ENCODE measurements at regions not wholly inside any gene's neighbourhood (a gene's known extent, or its start where the extent isn't known, plus 50 kb on each side); places are given as distances from the start of the nearest gene placed in this dataset.

DNA sequence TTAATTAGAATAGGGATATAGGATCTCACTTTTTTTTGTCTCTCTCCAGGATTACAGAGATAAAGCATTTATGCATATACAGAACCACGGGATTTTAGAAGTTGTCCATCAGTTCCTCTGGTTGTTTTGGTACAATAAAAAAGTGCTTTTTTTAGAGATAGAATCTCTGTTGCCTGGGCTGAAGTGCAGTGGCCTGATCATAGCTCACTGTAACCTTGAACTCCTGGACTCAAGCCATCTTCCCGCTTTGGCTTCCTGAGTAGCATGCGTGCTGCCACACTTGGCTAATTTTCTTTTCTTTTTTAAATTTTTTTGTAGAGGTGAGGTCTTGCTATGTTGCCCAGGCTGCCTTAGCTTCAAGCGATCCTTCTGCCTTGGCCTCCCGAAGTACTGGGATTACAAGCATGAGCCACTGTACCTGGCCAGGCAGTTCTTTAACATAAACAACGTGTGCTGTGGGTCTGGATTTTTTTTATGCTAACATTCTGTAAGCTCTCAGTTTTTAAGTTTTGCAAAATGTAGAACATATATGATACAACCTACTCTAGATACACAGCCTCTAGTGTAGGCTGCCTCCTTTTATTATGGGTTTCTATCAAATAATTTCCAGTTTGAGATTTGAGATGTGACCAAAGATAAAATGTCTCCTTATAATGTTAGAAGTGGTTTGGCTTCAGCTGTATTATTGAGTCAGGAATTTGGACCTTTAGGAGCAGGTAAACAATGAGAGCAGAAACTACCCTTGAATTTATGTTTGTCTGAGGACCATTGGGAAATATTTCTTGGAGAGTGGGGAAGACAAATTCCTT, 57.4 kb upstream of the ULK4 start:
- TF ChIP-seq, protein P1, sequence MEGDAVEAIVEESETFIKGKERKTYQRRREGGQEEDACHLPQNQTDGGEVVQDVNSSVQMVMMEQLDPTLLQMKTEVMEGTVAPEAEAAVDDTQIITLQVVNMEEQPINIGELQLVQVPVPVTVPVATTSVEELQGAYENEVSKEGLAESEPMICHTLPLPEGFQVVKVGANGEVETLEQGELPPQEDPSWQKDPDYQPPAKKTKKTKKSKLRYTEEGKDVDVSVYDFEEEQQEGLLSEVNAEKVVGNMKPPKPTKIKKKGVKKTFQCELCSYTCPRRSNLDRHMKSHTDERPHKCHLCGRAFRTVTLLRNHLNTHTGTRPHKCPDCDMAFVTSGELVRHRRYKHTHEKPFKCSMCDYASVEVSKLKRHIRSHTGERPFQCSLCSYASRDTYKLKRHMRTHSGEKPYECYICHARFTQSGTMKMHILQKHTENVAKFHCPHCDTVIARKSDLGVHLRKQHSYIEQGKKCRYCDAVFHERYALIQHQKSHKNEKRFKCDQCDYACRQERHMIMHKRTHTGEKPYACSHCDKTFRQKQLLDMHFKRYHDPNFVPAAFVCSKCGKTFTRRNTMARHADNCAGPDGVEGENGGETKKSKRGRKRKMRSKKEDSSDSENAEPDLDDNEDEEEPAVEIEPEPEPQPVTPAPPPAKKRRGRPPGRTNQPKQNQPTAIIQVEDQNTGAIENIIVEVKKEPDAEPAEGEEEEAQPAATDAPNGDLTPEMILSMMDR (IDR thresholded peaks at IDR 0.05), result no peak
- H3K4me3 ChIP-seq (ENCODE audit: low read depth in 1 of 2, low read length in 1 of 2), result no peak overlapping the region
- no peaks in the 10 kb centered on the region for H3K27me3 ChIP-seq
- H3K4me1 ChIP-seq (ENCODE audit: control insufficient read depth in 1 of 2, insufficient read depth in 1 of 2, low read depth in 1 of 2, low read length in 1 of 2), result peaks cover 11% of the 10 kb centered on the region in 2 experiments
- no peak overlapping the region for H3K27ac ChIP-seq
- H3K36me3 ChIP-seq, result no peaks in the 10 kb centered on the region
- no peaks in the 10 kb centered on the region for H3K9me3 ChIP-seq

DNA sequence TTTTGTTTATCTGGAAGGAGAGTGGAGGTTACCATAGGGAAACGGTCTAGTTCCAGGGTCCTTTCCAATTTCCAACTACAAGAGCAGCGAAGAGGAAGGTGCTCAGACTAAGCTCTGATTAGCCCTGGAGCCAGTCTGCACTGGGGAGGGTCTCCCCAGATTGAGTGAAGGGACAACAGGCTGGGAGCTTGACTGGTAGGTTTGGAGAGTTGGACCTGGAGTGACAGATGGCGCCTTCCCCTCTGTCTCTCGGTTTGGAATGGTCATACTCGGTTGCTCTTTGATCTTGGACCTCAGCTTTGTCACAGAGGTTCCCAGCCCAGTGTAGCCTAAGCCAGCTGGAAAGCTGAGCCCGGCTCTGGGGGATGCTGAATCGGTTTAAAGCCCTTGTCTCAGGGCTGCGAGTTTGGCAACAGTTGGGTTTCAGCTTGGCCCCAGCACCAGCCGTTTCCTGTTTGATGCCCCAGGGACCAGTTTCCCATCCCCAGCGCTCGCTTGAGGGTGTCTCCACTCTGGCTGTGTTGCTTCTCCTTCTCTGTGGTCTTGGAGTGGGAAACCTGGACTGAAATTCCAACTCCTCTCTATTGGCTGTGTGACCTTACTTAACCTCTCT, 53.1 kb upstream of the ULK4 start:
- Histone ChIP-seq H3K27me3 (no peaks in the 10 kb centered on the region), H3K36me3 (no peaks in the 10 kb centered on the region), H3K27ac (peak overlapping the region; percentile 95), H3K9me3 (no peaks in the 10 kb centered on the region), H3K4me3 (ENCODE audit: low read depth in 1 of 2, low read length in 1 of 2) (peak overlapping the region; percentile 82 to 95), H3K4me1 (ENCODE audit: control insufficient read depth in 1 of 2, insufficient read depth in 1 of 2, low read depth in 1 of 2, low read length in 1 of 2) (peaks cover 22 to 26% of the 10 kb centered on the region in 2 experiments)
- TF ChIP-seq, protein P1 (IDR thresholded peaks at IDR 0.05), result no peak

DNA sequence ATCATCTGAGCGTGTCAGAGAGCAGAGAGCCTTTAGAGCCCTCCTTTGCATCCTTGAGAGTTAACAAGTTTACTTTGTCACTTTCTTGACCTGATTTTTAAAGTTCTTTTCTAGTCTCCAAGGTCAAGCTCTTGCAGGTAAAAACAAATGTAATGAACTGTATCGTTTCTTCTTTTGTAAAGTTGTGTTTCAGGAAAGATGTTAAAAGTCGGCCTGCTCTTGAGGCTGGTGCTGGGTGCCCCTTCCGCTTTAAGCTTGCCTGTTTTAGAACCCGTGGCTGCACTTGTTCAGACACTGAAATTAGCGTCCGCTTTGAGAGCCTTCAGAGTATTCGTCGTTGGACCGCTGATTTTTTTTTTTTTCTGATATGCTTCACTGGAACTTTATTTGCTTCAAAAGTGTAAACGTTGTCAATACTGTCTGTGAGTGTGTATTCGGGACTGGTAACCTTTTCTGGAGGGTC, 52.6 kb upstream of the ULK4 start:
- Histone ChIP-seq H3K36me3 (no peaks in the 10 kb centered on the region), H3K9me3 (no peaks in the 10 kb centered on the region), H3K27ac (peak overlapping the region; percentile 95), H3K4me1 (ENCODE audit: control insufficient read depth in 1 of 2, insufficient read depth in 1 of 2, low read depth in 1 of 2, low read length in 1 of 2) (peaks cover 22 to 26% of the 10 kb centered on the region in 2 experiments), H3K27me3 (no peaks in the 10 kb centered on the region), H3K4me3 (ENCODE audit: low read depth in 1 of 2, low read length in 1 of 2) (peak overlapping the region; percentile 82 to 95)
- TF ChIP-seq, protein P1 (IDR thresholded peaks at IDR 0.05), result no peak

DNA sequence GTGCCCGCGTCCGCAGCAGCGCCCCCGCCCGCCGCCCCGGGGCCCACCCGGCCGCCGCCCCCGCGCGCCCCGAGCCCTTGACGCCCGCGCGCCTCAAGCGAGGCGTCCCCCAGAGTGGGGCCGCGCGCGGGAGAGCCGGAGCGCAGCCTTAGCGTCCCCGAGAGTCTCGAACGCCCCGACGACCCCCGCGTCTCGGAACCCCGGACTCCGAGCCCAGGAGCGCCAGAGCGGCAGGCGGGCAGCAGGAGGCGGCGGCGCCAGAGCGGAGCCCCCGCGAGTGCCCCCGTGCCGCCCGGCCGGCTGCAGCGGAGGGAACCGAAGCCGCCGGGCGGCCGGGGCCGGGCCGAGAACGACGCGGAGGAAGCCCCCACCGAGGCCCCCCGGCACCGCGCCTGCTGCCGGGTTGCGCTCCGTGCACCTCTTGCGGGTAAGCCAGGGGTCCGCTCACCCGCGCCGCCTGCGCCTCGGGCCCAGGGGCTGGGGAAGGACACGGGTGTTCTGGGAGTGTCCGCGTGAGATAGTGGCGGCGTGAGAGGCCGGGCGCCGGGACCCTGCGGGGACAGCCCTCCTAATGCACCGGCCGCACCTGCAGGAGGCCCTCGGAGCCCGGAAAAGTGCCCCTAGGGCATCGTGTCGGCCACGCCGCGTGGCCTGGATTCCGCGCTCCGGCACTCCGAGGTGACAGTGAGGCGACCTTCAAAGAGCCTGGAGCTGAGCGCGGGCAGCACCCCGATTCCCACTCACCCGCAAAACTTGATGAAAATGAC, 52.0 kb upstream of the ULK4 start:
- H3K9me3 ChIP-seq, result no peaks in the 10 kb centered on the region
- peaks cover 22 to 26% of the 10 kb centered on the region in 2 experiments for H3K4me1 ChIP-seq (ENCODE audit: control insufficient read depth in 1 of 2, insufficient read depth in 1 of 2, low read depth in 1 of 2, low read length in 1 of 2)
- peak overlapping the region; percentile 95 for H3K27ac ChIP-seq
- H3K4me3 ChIP-seq (ENCODE audit: low read depth in 1 of 2, low read length in 1 of 2), result peak overlapping the region; percentile 82 to 95
- H3K36me3 ChIP-seq, result no peaks in the 10 kb centered on the region
- TF ChIP-seq, protein P1 (IDR thresholded peaks at IDR 0.05), result no peak
- no peaks in the 10 kb centered on the region for H3K27me3 ChIP-seq

DNA sequence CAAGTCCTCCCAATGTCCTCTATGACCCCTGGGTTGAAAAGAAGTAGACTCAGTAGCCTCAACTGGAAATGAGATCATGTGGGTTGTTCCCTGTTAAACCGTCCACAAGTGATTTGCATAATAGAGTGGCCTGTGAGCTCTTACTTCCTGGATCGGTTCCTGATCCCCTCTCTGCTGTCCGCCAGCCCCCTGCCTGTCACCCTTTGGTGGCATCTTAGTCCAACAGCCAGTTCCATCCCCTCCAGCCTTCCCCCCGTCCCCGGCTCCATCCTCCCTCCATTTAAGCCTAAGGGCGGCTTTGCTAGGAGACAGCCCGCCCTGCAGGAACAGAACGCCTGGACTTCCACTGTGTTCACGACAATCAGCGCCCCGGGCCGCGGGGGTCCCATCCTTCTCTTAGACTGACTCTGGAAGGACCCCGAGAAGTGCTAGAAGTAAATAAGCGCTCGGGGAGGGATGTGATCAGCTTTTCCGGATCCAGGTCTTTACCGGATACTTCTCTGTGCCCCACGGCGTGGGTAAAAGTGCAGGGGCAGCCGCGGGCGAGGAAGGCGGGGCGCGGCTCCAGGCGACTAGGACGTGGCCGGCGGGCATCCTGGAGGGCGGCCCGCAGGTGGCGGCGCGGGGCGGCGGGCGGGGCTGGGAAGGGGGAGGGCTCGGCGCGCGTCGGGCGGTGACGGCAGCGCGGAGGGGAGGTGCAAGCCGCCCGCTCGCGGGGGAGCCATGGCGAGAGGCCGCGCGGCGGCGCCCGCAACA, 51.2 kb upstream of the ULK4 start:
- H3K9me3 ChIP-seq, result no peaks in the 10 kb centered on the region
- peak overlapping the region; percentile 95 for H3K27ac ChIP-seq
- peaks cover 22 to 26% of the 10 kb centered on the region in 2 experiments for H3K4me1 ChIP-seq (ENCODE audit: control insufficient read depth in 1 of 2, insufficient read depth in 1 of 2, low read depth in 1 of 2, low read length in 1 of 2)
- H3K36me3 ChIP-seq, result no peaks in the 10 kb centered on the region
- H3K27me3 ChIP-seq, result no peaks in the 10 kb centered on the region
- peak overlapping the region; percentile 71 to 95 for H3K4me3 ChIP-seq (ENCODE audit: low read depth in 1 of 2, low read length in 1 of 2)
- TF ChIP-seq, protein P1 (IDR thresholded peaks at IDR 0.05), result peak; percentile 56
